ENCODE measurements at regions not wholly inside any gene's neighbourhood (a gene's known extent, or its start where the extent isn't known, plus 50 kb on each side); places are given as distances from the start of the nearest gene placed in this dataset.
"Not testable (repeated sequence)": the region's sequence is repeated elsewhere in the genome, so short reads cannot be mapped to it uniquely, and the experiment has no call there.

DNA sequence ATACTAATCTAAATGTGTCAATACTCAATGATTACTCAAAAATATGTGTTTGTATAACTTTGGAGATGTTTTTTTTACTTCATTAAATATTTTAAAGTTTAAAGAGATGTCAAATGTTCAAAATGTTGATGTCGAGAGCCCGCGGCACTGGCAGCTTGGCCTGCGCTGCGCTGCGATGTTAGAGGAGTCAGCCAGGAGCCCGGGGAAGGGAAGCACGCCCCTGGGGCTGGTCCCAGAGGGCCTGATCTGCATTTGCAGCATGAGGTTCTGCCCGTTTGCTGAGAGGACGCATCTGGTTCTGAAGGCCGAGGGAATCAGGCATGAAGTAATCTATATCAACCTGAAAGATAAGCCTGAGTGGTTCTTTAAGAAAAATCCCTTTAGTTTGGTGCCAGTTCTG lies 66.4 kb upstream of the ATP2C1 start:
- ChIA-PET CTCF (no interaction called here), POLR2A (no interaction called here)
- no peaks in the 10 kb centered on the region for H3K4me1 Mint-ChIP-seq
- H3K36me3 Mint-ChIP-seq (ENCODE audit: low read depth), result no peaks in the 10 kb centered on the region
- no peak for DNase-seq
- no peak overlapping the region for H3K27ac Mint-ChIP-seq
- H3K27me3 Mint-ChIP-seq, result peaks cover 12% of the 10 kb centered on the region
- H3K9me3 Mint-ChIP-seq, result no peaks in the 10 kb centered on the region
- no peak overlapping the region for H3K4me3 Mint-ChIP-seq

DNA sequence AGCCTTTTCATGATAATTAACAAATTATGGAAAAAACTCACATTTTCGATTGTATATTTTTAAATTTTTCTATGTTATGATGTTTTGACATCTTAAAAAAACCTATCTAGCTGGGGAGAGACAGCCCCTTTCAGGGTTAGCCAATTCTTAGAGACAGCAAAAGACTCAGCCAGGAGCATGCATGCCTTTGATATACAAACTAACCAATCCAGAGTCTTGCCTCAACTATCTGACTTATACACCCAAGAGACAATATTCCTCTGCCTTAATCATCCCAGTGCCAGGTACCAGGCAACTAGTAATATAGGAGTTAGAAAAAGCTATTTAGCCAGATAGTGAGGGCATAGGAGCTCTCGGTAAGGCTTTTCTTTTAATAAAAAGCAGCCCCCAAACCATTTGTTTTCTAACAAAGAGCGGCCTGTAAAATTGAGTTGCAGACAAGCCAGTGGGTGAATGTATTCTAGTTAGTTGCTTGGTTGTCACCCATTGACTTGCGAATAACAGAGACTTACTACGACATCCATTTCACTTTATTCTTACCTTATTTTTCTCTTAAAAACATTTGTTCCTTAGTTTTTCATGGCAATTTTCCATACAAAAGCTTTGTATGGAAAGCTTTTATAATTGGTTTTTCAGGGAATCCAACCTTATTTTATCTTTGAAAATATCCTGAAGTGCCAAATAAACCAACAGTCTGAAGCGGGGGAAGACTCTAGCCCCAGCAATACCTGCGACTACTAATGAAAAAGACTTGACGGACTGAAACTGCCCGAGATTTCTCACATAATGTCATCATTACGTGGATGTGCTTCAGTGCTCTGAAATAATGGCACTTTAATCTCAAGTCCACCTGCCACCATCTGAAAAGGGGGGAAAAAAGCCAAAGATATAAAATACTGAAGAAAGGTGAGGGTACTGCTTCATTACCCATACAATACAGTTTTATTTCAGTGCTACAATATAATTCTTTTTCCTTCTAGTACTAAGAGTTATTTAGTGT lies 64.6 kb upstream of the ATP2C1 start:
- no peak overlapping the region for H3K4me3 Mint-ChIP-seq
- no peak overlapping the region for H3K27ac Mint-ChIP-seq

DNA sequence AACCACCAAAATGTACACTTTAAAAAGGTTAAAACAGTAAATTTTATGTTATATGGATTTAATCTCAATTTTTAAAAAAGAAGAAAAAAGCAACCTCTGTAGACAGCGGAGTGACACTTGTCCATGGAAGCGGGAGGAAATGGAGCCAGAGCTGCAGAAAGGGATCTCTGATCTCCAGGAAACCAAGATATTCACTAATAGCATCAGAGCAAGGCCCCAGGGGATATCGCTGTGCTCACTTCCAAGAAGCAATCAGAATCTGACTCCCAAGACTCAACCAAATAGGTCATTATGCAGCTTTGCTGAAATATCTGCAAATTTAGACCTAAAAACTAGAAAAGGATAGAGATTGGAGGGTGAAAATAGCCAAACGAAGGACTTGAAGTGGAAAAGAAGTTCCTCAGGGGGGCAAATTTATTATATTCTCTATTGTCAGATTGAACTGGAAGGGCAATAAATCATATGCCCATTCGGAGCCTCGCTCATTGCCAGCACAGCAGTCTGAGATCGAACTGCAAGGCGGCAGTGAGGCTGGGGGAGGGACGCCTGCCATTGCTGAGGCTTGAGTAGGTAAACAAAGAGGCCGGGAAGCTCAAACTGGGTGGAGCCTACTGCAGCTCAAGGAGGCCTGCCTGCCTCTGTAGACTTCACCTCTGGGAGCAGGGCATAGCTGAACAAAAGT lies 62.0 kb upstream of the ATP2C1 start:
- ChIA-PET CTCF (interaction anchor here (0.5 to 1.1 kb wide), 2 partner anchors 15 to 180 kb away, joined by 3 to 4 read pairs; no protein-coding TSS in a partner anchor), POLR2A (no interaction called here)
- Mint-ChIP-seq H3K4me1 (no peaks in the 10 kb centered on the region), H3K27ac (no peak overlapping the region), H3K9me3 (no peaks in the 10 kb centered on the region), H3K4me3 (no peak overlapping the region), H3K27me3 (peaks cover 9% of the 10 kb centered on the region), H3K36me3 (ENCODE audit: low read depth) (no peaks in the 10 kb centered on the region)
- DNase-seq, result no peak

More for the DNA sequence above, 64.6 kb upstream of the ATP2C1 start:
- ChIA-PET CTCF (no interaction called here), POLR2A (no interaction called here)
- DNase-seq, result no peak
- Mint-ChIP-seq H3K36me3 (ENCODE audit: low read depth) (no peaks in the 10 kb centered on the region), H3K27me3 (peaks cover 19% of the 10 kb centered on the region), H3K9me3 (no peaks in the 10 kb centered on the region), H3K4me1 (no peaks in the 10 kb centered on the region)

DNA sequence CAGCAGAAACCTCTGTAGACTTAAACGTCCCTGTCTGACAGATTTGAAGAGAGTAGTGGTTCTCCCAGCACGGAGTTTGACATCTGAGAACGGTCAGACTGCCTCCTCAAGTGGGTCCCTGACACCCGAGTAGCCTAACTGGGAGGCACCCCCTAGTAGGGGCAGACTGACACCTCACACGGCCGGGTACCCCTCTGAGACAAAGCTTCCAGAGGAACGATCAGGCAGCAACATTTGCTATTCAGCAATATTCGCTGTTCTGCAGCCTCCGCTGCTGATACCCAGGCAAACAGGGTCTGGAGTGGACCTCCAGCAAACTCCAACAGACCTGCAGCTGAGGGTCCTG lies 61.5 kb upstream of the ATP2C1 start:
- H3K4me3 Mint-ChIP-seq; H3K9me3 Mint-ChIP-seq; H3K4me1 Mint-ChIP-seq; H3K27ac Mint-ChIP-seq; H3K36me3 Mint-ChIP-seq (ENCODE audit: low read depth); DNase-seq; H3K27me3 Mint-ChIP-seq; POLR2A ChIA-PET: not testable (repeated sequence)
- CTCF ChIA-PET, result interaction anchor here (1.1 kb wide), 1 partner anchor 16 kb away, joined by 3 read pairs; no protein-coding TSS in a partner anchor

DNA sequence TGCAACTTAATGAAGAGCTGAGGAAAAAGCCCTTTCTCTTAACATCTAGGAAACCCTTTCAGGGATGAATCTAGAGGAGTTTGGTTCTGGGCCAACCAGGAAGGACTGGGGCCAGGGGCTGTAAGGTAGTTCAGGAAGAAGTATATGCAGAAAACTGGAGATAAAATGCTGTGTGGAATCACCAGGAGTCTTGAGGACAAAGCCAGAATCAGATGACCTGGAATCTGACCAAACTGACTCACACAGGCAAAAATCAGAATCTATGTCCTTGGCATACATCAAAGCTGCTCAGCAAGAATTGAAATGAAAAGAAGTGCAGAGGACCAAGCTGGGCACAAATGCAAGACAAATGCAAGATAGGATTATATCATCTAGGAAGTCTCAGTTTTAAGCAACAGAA lies 59.4 kb upstream of the ATP2C1 start:
- peaks cover 9% of the 10 kb centered on the region for H3K27me3 Mint-ChIP-seq
- no peak overlapping the region for H3K4me3 Mint-ChIP-seq
- no peaks in the 10 kb centered on the region for H3K36me3 Mint-ChIP-seq (ENCODE audit: low read depth)
- POLR2A ChIA-PET, result no interaction called here
- CTCF ChIA-PET, result no interaction called here
- no peak for DNase-seq
- H3K9me3 Mint-ChIP-seq, result no peaks in the 10 kb centered on the region
- no peaks in the 10 kb centered on the region for H3K4me1 Mint-ChIP-seq
- H3K27ac Mint-ChIP-seq, result no peak overlapping the region

DNA sequence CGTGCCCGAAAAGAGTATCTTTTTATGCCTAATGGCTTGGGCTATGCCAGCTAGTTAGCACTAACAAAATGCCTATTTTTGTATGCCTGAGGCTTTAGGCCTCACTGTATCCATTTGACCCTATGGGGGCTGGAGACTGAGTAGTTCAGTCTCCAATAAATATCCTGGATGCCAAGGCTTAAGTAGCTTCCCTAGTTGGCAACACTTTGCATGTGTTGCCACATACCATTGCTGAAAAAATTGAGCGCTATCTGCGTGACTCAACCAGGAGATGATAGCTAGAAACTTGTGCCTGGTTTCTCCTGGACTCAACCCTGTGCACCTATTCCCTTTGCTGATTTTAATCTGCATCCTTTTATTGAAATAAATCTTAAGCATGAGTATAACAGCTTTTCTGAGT lies 58.4 kb upstream of the ATP2C1 start:
- no peak for DNase-seq
- no peaks in the 10 kb centered on the region for H3K4me1 Mint-ChIP-seq
- H3K4me3 Mint-ChIP-seq, result no peak overlapping the region
- POLR2A ChIA-PET, result no interaction called here
- H3K36me3 Mint-ChIP-seq (ENCODE audit: low read depth), result no peaks in the 10 kb centered on the region
- H3K9me3 Mint-ChIP-seq, result no peaks in the 10 kb centered on the region
- no peak overlapping the region for H3K27ac Mint-ChIP-seq
- peaks cover 7% of the 10 kb centered on the region for H3K27me3 Mint-ChIP-seq
- CTCF ChIA-PET, result interaction anchor here (0.9 kb wide), 1 partner anchor 9 kb away, joined by 3 read pairs; no protein-coding TSS in a partner anchor

DNA sequence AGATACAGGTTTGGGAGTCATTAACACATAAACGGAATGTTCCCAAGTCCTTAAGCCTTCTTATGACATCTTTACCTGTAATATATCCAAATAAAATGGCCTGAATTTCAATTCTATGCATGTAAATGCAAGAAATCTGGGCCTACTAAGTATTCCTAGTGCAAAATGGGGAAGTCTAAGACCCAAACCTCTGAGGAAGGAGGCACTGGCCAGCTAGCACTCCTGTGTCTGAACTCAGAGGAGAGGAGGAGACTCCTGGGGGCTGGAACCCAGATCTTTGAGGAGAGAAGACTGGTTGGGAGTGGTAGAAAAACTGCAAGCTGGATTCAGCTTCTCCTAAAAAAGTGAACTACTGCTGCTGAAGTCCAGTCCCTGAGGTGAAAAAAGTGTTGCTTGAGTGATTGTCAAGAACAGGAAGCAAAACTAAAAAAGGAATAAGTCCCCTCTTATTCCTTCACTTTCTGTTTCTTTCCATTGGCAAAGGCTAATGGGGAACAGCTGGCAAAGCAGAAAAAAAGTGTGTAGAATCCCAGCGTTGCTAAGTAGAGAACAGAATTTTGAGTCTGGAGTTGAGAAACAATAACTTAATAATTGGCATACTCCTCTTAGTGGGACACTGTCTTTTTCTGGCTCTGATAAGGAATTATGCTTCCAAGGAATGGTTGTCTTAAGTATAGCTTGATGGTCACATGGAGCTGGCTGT lies 54.8 kb upstream of the ATP2C1 start:
- Mint-ChIP-seq H3K4me1 (no peaks in the 10 kb centered on the region), H3K27me3 (peaks cover 1% of the 10 kb centered on the region), H3K9me3 (no peaks in the 10 kb centered on the region), H3K4me3 (no peak overlapping the region), H3K27ac (no peak overlapping the region), H3K36me3 (ENCODE audit: low read depth) (no peaks in the 10 kb centered on the region)
- POLR2A ChIA-PET, result no interaction called here
- no peak for DNase-seq
- CTCF ChIA-PET, result interaction anchor here (2.6 kb wide), 1 partner anchor 11 kb away, joined by 7 read pairs; no protein-coding TSS in a partner anchor

DNA sequence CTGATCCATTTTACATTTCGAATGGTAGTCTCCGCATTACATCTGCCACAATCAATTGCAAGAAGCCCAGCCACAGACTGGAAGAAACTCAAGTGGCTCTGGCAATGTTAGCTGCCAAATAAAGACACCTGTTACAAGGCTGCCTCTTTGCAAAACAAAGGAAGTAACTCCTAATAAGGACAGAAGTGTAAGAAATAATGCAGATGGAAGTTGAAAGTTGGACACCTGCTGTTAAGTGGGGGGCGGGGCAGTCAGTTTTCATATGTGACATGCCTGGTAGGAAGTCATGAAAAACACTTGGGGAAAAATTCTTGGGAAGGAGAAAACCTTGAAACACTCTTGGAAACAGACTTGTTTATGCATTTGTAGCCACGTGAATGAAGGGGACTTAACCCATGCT lies 54.1 kb upstream of the ATP2C1 start:
- no peak for DNase-seq
- ChIA-PET CTCF (interaction anchor here (2.6 kb wide), 1 partner anchor 11 kb away, joined by 7 read pairs; no protein-coding TSS in a partner anchor), POLR2A (no interaction called here)
- Mint-ChIP-seq H3K4me3 (no peak overlapping the region), H3K9me3 (no peaks in the 10 kb centered on the region), H3K27ac (no peak overlapping the region), H3K36me3 (ENCODE audit: low read depth) (no peaks in the 10 kb centered on the region), H3K4me1 (no peaks in the 10 kb centered on the region), H3K27me3 (no peaks in the 10 kb centered on the region)

DNA sequence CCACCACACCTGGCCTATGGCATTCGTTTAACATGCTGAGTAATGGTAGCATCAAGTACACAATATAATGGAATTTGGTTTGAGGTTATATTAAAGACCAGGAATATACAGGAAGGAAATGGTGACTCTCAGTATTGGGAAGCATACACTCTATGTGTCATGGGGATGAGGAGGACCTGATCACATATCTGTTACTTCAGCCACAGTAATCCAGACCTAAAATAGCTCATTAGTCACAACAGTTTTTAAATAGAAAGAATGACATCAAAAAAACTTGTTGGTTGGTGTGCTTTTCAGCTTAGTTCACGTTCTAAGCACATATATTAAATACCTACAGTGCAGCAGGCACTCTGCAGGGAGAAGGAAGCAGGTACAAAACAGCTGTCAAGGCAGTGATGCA lies 52.5 kb upstream of the ATP2C1 start:
- H3K27ac Mint-ChIP-seq, result no peak overlapping the region
- H3K36me3 Mint-ChIP-seq (ENCODE audit: low read depth), result no peaks in the 10 kb centered on the region
- H3K4me1 Mint-ChIP-seq, result no peaks in the 10 kb centered on the region
- H3K27me3 Mint-ChIP-seq, result no peaks in the 10 kb centered on the region
- no peaks in the 10 kb centered on the region for H3K9me3 Mint-ChIP-seq
- ChIA-PET CTCF (interaction anchor here (0.6 to 2.6 kb wide), 4 partner anchors 9 to 190 kb away, joined by 3 to 7 read pairs (median 3); no protein-coding TSS in a partner anchor), POLR2A (no interaction called here)
- H3K4me3 Mint-ChIP-seq, result no peak overlapping the region
- no peak for DNase-seq

DNA sequence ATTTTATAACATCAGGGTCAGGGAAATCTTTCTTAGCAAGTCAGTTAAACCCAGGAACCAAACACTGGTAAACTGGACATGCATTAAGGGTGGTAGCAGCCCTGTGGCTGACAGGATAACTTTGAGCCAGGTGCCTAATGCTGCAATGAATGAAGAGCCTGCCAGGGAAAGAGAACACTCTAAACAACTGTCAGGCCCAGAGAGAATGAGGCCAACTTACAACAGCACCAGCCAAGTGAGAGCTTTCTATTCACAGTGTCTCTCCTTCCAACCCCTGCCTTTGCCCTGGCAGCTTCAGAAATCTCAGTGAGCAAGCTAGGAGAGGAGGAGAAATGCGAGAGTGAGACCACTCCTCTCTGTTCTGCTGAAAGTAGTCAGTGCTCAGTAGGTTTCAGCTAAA lies 50.4 kb upstream of the ATP2C1 start:
- CTCF ChIA-PET, result no interaction called here
- H3K36me3 Mint-ChIP-seq (ENCODE audit: low read depth), result no peaks in the 10 kb centered on the region
- no peak overlapping the region for H3K27ac Mint-ChIP-seq
- no peak for DNase-seq
- no peaks in the 10 kb centered on the region for H3K9me3 Mint-ChIP-seq
- no peak overlapping the region for H3K4me3 Mint-ChIP-seq
- H3K27me3 Mint-ChIP-seq, result no peaks in the 10 kb centered on the region
- H3K4me1 Mint-ChIP-seq, result no peaks in the 10 kb centered on the region
- POLR2A ChIA-PET, result interaction anchor here (0.6 kb wide), 1 partner anchor 52 kb away, joined by 3 read pairs; no protein-coding TSS in a partner anchor
